AG09309 (cell line): ENCODE measurements at regions not wholly inside any gene's neighbourhood (a gene's known extent, or its start where the extent isn't known, plus 50 kb on each side); places are given as distances from the start of the nearest gene placed in this dataset.

ENCODE experiments used
- DNase-seq: peaks from one replicate; pipeline ENCODE4 v3.0.0-alpha.2; 2010; ENCODE audit warnings: low read depth
- H3K4me3 ChIP-seq: 2 replicates; pipeline ENCODE4 v1.5.1; 2011; ENCODE audit warnings: mild to moderate bottlenecking, low read depth, low read length, moderate library complexity; ENCODE audit not compliant: control insufficient read depth
- CTCF ChIP-seq: IDR thresholded peaks from 2 replicates; pipeline ENCODE4 v1.5.1; 2011; ENCODE audit warnings: mild to moderate bottlenecking, low read depth, low read length, inconsistent platforms; ENCODE audit not compliant: insufficient read depth, control insufficient read depth; ENCODE audit errors: missing control alignments

DNA sequence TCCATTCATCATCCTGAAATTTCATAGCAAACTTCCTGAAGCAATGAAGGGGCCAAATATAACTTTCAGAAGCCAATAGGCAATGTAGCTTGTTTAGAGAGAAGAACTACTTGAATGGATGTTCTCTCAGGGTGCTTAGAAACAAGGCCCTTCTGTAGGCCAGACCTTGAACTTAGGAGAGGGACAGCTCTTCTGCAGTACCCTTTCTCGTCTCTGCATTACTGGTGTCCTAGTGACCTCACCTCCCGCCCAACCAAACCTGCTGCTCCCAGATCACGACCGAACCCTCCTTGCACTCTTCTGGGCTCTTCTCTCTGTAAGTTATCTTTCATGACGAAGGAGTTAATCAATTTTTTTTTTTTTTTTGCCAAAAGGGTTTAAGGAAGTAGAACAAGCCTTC lies 543.9 kb downstream of the TDRD15 start:
- TF ChIP-seq CTCF: no peak
- H3K4me3 ChIP-seq: no peak overlapping the region
- DNase-seq: no peak

DNA sequence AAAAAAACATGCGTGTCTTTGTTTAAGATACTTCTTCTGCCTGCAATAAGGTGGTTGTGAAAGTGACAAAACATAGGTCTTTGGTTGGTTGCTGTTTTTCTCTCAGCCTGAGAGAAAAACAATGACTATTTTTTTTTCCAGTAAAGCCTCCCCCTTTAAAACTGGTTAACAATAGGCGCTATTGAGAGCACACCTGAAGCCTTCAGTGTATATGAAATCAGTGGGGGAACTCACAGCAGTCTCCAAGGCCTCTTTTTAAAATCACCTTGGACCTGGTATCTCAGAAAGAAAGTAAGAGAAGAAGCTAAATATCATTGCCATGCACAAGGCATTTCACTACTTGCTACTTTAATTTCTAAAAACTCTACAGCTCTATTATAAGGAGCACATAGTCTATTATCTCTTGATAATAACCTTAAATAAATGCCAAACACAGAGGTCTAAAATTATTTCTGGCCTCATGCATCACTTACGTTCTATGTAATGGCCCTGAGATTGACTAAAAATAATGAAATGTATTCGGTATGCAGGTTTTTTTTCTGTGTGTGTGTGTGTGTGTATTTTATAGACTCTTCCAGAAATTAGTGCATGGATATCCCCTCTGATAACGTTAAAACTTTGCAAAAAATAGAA lies 544.4 kb downstream of the TDRD15 start:
- H3K4me3 ChIP-seq: no peak overlapping the region
- DNase-seq: no peak
- TF ChIP-seq CTCF: no peak

- DNase-seq: no peak
- no peak overlapping the region for H3K4me3 ChIP-seq
- TF ChIP-seq CTCF: no peak
These were observed 552.3 kb downstream of the TDRD15 start for GRCh38 chr2:21676041-21676440.

- no peak overlapping the region for H3K4me3 ChIP-seq
- no peak for DNase-seq
- no peak for TF ChIP-seq CTCF
These were observed 552.9 kb downstream of the TDRD15 start for GRCh38 chr2:21676676-21677075.

GRCh38 chr2:21683838-21684237 lies 560.1 kb downstream of the TDRD15 start:
- no peak overlapping the region for H3K4me3 ChIP-seq
- TF ChIP-seq CTCF: no peak
- DNase-seq: no peak

DNA sequence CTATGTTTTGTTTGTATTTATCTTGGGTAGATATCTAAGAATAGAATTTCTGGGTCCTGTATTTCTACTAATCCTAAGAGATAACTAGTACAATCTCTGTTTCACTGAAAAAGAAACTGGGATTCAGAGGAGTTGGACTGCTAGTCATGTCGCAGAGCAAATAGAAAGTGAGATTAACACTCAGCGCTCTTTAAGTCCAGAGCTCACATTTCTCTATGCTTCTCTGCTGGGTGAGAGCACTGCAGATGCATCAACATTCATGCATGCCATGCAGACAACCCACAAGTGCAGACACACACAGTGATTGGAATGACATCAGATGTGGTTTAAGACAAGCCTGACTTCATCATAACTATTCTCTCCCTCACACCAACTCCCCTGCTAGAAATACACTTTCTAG lies 563.8 kb downstream of the TDRD15 start:
- no peak overlapping the region for H3K4me3 ChIP-seq
- TF ChIP-seq CTCF: no peak
- DNase-seq: no peak

GRCh38 chr2:21690005-21690404 lies 566.2 kb downstream of the TDRD15 start:
- no peak for TF ChIP-seq CTCF
- DNase-seq: no peak
- H3K4me3 ChIP-seq: no peak overlapping the region
